Tibial nerve (tissue), 4 donors: ENCODE measurements at regions not wholly inside any gene's neighbourhood (a gene's known extent, or its start where the extent isn't known, plus 50 kb on each side); places are given as distances from the start of the nearest gene placed in this dataset.

ENCODE experiments used
- CTCF ChIP-seq, 5 experiments: fragments of 200-600 bp in 3 of 5; fragments of 450-650 bp in 2 of 5; sonication (generic) in 3 of 5; IDR thresholded peaks; one replicate each; pipeline ENCODE4 v1.5.1; 2016 to 2019; ENCODE audit warnings: antibody characterized with exemption in 5 of 5, mild to moderate bottlenecking in 3 of 5, moderate library complexity in 2 of 5
- EP300 ChIP-seq, 2 donors: sonication (generic); formaldehyde crosslinking; IDR thresholded peaks; one replicate each; pipeline ENCODE4 v1.6.1; 2017; ENCODE audit warnings: antibody characterized with exemption in 2 of 2, mild to moderate bottlenecking in 1 of 2
- POLR2A ChIP-seq, 2 donors: fragments of 450-650 bp; IDR thresholded peaks; one replicate each; pipeline ENCODE4 v1.6.1; 2017; ENCODE audit warnings: antibody characterized with exemption in 2 of 2, mild to moderate bottlenecking in 2 of 2, moderate library complexity in 2 of 2

GRCh38 chr6:134753001-134753400 is 196.9 kb downstream of the ALDH8A1 start:
- TF ChIP-seq CTCF (IDR thresholded peaks at IDR 0.05) (no peak), POLR2A (IDR thresholded peaks at IDR 0.05) (no peak), EP300 (IDR thresholded peaks at IDR 0.05) (no peak)
